ENCODE measurements at regions not wholly inside any gene's neighbourhood (a gene's known extent, or its start where the extent isn't known, plus 50 kb on each side); places are given as distances from the start of the nearest gene placed in this dataset.

- H3K9me3 ChIP-seq (ENCODE audit: control insufficient read depth in 2 of 2, low read length in 2 of 2) = no peaks in the 10 kb centered on the region
- no peaks in the 10 kb centered on the region for H3K27me3 Mint-ChIP-seq
- ATAC-seq (ENCODE audit: low read depth in 2 of 2) (no peak), DNase-seq (no peak)
- no peak overlapping the region for H3K27ac Mint-ChIP-seq
- H3K4me3 ChIP-seq (ENCODE audit: low read depth, low read length) = no peak overlapping the region
- H3K27ac ChIP-seq (ENCODE audit: insufficient read depth, low read length, poor library complexity, severe bottlenecking) = no peak overlapping the region
- H3K9me3 Mint-ChIP-seq = peaks cover 0 to 4% (median 0%) of the 10 kb centered on the region in 7 donors
- no peak overlapping the region for H3K4me3 Mint-ChIP-seq
- H3K36me3 Mint-ChIP-seq = no peaks in the 10 kb centered on the region
- H3K27me3 ChIP-seq (ENCODE audit: control insufficient read depth, insufficient read depth, low read length) = no peaks in the 10 kb centered on the region
- H3K4me1 ChIP-seq (ENCODE audit: control insufficient read depth, insufficient read depth, low read length, poor library complexity, severe bottlenecking) = no peaks in the 10 kb centered on the region
- H3K36me3 ChIP-seq (ENCODE audit: control insufficient read depth, insufficient read depth, low read length) = no peaks in the 10 kb centered on the region
- no peaks in the 10 kb centered on the region for H3K4me1 Mint-ChIP-seq
Observed at GRCh38 chr10:9999627-10000026, 1018.0 kb upstream of the CELF2 start.

DNA sequence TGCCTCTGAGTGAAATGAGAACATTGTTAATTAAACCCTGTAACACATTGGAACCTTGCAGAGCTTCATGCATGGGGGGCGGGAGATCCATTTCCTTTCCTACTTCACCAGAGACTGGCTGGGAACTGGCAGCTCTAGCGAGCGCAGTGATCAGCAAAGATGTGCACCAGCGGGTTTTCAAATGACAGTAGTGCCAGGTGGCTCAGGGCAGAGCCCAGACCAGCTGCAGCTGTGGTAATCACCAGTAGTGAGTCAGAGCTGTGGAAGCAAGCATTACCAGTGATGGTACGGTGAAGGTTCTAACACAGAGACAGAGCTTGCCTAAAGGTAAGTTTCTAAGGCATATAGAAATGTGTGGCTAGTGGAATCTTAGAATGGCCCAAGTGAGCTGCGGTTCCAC, 1009.7 kb upstream of the CELF2 start:
- Histone ChIP-seq H3K36me3 (ENCODE audit: control insufficient read depth, insufficient read depth, low read length) (no peaks in the 10 kb centered on the region), H3K27me3 (ENCODE audit: control insufficient read depth, insufficient read depth, low read length) (no peaks in the 10 kb centered on the region), H3K4me1 (ENCODE audit: control insufficient read depth, insufficient read depth, low read length, poor library complexity, severe bottlenecking) (no peaks in the 10 kb centered on the region), H3K9me3 (ENCODE audit: control insufficient read depth in 2 of 2, low read length in 2 of 2) (no peaks in the 10 kb centered on the region), H3K27ac (ENCODE audit: insufficient read depth, low read length, poor library complexity, severe bottlenecking) (no peak overlapping the region), H3K4me3 (ENCODE audit: low read depth, low read length) (no peak overlapping the region)
- H3K4me1 Mint-ChIP-seq = no peaks in the 10 kb centered on the region
- H3K9me3 Mint-ChIP-seq = peaks cover 0 to 2% (median 0%) of the 10 kb centered on the region in 7 donors
- DNase-seq (no peak), ATAC-seq (ENCODE audit: low read depth in 2 of 2) (no peak)
- no peaks in the 10 kb centered on the region for H3K27me3 Mint-ChIP-seq
- no peaks in the 10 kb centered on the region for H3K36me3 Mint-ChIP-seq
- no peak overlapping the region for H3K4me3 Mint-ChIP-seq
- no peak overlapping the region for H3K27ac Mint-ChIP-seq

DNA sequence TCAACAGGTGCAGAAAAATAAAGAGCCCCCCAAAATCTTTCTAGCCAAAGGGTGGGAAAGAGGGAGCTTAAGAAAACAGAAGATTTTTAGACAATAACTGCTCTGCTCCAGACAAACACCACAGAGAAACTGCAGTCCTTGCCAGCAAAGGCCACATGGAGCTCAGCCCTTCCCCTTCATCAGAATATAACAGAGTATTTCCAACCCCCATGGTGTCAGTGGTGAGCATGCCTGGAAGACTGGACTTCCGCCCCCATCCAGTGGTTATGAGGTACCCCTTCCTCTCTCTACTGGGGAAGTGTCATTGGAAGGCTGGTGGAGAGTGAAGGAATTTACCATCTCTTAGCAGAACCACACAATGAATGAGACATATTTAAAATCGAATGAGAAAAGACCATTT, 1007.3 kb upstream of the CELF2 start:
- DNase-seq = no peak
- H3K4me3 Mint-ChIP-seq = no peak overlapping the region
- H3K4me1 ChIP-seq (ENCODE audit: control insufficient read depth, insufficient read depth, low read length, poor library complexity, severe bottlenecking) = no peaks in the 10 kb centered on the region
- no peak overlapping the region for H3K27ac Mint-ChIP-seq
- H3K9me3 Mint-ChIP-seq = peaks cover 0 to 2% (median 0%) of the 10 kb centered on the region in 7 donors
- no peak overlapping the region for H3K4me3 ChIP-seq (ENCODE audit: low read depth, low read length)
- no peaks in the 10 kb centered on the region for H3K27me3 Mint-ChIP-seq
- H3K4me1 Mint-ChIP-seq = no peaks in the 10 kb centered on the region
- H3K9me3 ChIP-seq (ENCODE audit: control insufficient read depth in 2 of 2, low read length in 2 of 2) = no peaks in the 10 kb centered on the region
- no peak overlapping the region for H3K27ac ChIP-seq (ENCODE audit: insufficient read depth, low read length, poor library complexity, severe bottlenecking)
- no peaks in the 10 kb centered on the region for H3K36me3 ChIP-seq (ENCODE audit: control insufficient read depth, insufficient read depth, low read length)
- no peaks in the 10 kb centered on the region for H3K27me3 ChIP-seq (ENCODE audit: control insufficient read depth, insufficient read depth, low read length)
- no peaks in the 10 kb centered on the region for H3K36me3 Mint-ChIP-seq
- ATAC-seq (ENCODE audit: low read depth in 2 of 2) = no peak

DNA sequence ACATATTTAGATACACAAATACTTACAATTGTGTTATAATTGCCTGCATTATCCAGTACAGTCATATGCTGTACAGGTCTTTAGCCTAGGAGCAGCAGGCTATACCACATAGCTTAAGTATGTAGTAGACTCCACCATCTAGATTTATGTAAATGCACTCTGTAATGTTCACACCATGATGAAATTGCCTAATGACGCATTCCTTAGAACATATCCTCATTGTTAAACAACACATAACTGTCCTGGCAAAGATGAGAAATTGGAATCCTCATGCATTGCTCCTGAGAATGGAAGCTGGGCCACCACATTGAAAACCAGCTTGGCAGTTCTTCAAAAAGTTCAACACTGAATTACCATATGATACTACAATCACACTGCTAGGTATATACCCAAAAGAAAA, 1002.8 kb upstream of the CELF2 start:
- Mint-ChIP-seq H3K36me3 (no peaks in the 10 kb centered on the region), H3K4me1 (no peaks in the 10 kb centered on the region), H3K9me3 (peaks cover 0 to 4% (median 0%) of the 10 kb centered on the region in 7 donors), H3K27ac (no peak overlapping the region), H3K4me3 (no peak overlapping the region), H3K27me3 (no peaks in the 10 kb centered on the region)
- no peak overlapping the region for H3K27ac ChIP-seq (ENCODE audit: insufficient read depth, low read length, poor library complexity, severe bottlenecking)
- no peaks in the 10 kb centered on the region for H3K36me3 ChIP-seq (ENCODE audit: control insufficient read depth, insufficient read depth, low read length)
- no peak overlapping the region for H3K4me3 ChIP-seq (ENCODE audit: low read depth, low read length)
- no peaks in the 10 kb centered on the region for H3K4me1 ChIP-seq (ENCODE audit: control insufficient read depth, insufficient read depth, low read length, poor library complexity, severe bottlenecking)
- no peak for ATAC-seq (ENCODE audit: low read depth in 2 of 2)
- no peak for DNase-seq
- no peaks in the 10 kb centered on the region for H3K9me3 ChIP-seq (ENCODE audit: control insufficient read depth in 2 of 2, low read length in 2 of 2)
- H3K27me3 ChIP-seq (ENCODE audit: control insufficient read depth, insufficient read depth, low read length) = no peaks in the 10 kb centered on the region

DNA sequence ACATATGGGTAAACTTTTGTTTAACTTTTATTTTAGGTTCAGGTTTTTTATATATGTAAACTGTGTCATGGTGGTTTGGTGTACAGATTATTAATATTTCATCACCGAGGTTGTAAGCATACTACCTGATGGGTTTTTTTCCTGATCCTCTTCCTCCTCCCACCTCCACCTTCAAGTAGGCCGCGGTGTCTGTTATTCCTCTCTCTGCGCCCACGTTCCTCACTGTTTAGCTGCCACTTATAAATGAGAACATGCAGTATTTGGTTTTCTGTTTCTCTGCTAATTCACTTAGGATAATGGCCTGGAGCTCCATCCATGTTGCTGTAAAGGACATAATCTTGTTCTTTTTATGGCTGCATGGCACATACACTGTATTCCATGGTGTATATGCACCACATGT, 1000.0 kb upstream of the CELF2 start:
- no peaks in the 10 kb centered on the region for H3K27me3 ChIP-seq (ENCODE audit: control insufficient read depth, insufficient read depth, low read length)
- Mint-ChIP-seq H3K4me1 (no peaks in the 10 kb centered on the region), H3K4me3 (no peak overlapping the region), H3K36me3 (no peaks in the 10 kb centered on the region), H3K27me3 (no peaks in the 10 kb centered on the region), H3K27ac (no peak overlapping the region), H3K9me3 (peaks cover 0 to 5% (median 0%) of the 10 kb centered on the region in 7 donors)
- H3K9me3 ChIP-seq (ENCODE audit: control insufficient read depth in 2 of 2, low read length in 2 of 2) = no peaks in the 10 kb centered on the region
- DNase-seq (no peak), ATAC-seq (ENCODE audit: low read depth in 2 of 2) (no peak)
- no peak overlapping the region for H3K4me3 ChIP-seq (ENCODE audit: low read depth, low read length)
- no peak overlapping the region for H3K27ac ChIP-seq (ENCODE audit: insufficient read depth, low read length, poor library complexity, severe bottlenecking)
- no peaks in the 10 kb centered on the region for H3K36me3 ChIP-seq (ENCODE audit: control insufficient read depth, insufficient read depth, low read length)
- H3K4me1 ChIP-seq (ENCODE audit: control insufficient read depth, insufficient read depth, low read length, poor library complexity, severe bottlenecking) = no peaks in the 10 kb centered on the region

DNA sequence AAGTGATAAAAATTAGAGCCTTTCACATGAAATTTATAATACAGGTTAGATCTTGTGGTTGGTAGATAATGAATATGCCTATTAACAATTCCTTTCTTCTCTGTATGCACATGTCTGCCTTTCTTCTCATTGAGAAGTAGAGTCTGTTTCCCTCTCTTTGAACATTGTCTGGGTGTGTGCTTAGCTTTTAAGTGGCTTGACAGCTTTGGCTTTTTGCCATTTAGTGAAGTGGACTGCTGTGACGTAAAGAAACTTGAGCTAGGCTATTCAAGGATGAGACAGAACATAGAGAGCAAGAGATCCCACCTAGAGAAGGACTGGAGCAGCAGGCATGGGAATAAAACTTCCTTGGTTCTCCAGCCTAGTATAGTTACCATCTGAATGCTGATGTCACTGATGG, 996.7 kb upstream of the CELF2 start:
- Mint-ChIP-seq H3K9me3 (peaks cover 0 to 9% (median 4%) of the 10 kb centered on the region in 7 donors), H3K4me1 (no peaks in the 10 kb centered on the region), H3K27ac (no peak overlapping the region), H3K4me3 (no peak overlapping the region), H3K27me3 (no peaks in the 10 kb centered on the region), H3K36me3 (no peaks in the 10 kb centered on the region)
- Histone ChIP-seq H3K36me3 (ENCODE audit: control insufficient read depth, insufficient read depth, low read length) (no peaks in the 10 kb centered on the region), H3K27me3 (ENCODE audit: control insufficient read depth, insufficient read depth, low read length) (no peaks in the 10 kb centered on the region), H3K9me3 (ENCODE audit: control insufficient read depth in 2 of 2, low read length in 2 of 2) (no peaks in the 10 kb centered on the region), H3K27ac (ENCODE audit: insufficient read depth, low read length, poor library complexity, severe bottlenecking) (no peak overlapping the region), H3K4me1 (ENCODE audit: control insufficient read depth, insufficient read depth, low read length, poor library complexity, severe bottlenecking) (no peaks in the 10 kb centered on the region), H3K4me3 (ENCODE audit: low read depth, low read length) (no peak overlapping the region)
- ATAC-seq (ENCODE audit: low read depth in 2 of 2) = no peak
- DNase-seq = no peak

DNA sequence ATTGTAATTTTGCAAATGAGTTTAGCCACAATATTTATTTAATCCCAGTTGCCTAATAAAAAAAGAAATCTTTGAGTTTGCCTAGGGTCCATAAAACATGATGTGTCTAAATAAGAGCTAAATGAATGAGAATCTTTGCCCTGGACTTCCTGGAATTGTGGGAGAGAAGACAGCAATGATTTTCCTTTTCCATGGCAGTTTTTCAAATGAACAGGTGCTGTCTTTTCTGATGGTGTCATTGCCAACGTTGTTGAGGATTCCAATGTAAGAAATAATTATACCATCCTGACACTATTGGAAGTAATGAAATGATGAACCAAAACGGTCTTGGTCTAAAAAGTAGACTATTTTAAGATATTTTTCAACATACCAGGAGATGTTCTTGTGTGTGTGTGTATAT, 984.7 kb upstream of the CELF2 start:
- Histone ChIP-seq H3K36me3 (ENCODE audit: control insufficient read depth, insufficient read depth, low read length) (no peaks in the 10 kb centered on the region), H3K4me3 (ENCODE audit: low read depth, low read length) (no peak overlapping the region), H3K27me3 (ENCODE audit: control insufficient read depth, insufficient read depth, low read length) (no peaks in the 10 kb centered on the region), H3K4me1 (ENCODE audit: control insufficient read depth, insufficient read depth, low read length, poor library complexity, severe bottlenecking) (no peaks in the 10 kb centered on the region), H3K9me3 (ENCODE audit: control insufficient read depth in 2 of 2, low read length in 2 of 2) (no peaks in the 10 kb centered on the region), H3K27ac (ENCODE audit: insufficient read depth, low read length, poor library complexity, severe bottlenecking) (no peak overlapping the region)
- DNase-seq = no peak
- ATAC-seq (ENCODE audit: low read depth in 2 of 2) = no peak
- Mint-ChIP-seq H3K4me1 (no peaks in the 10 kb centered on the region), H3K4me3 (no peak overlapping the region), H3K27me3 (peaks cover 4% of the 10 kb centered on the region), H3K36me3 (no peaks in the 10 kb centered on the region), H3K27ac (no peak overlapping the region), H3K9me3 (peaks cover 0 to 3% (median 0%) of the 10 kb centered on the region in 7 donors)

GRCh38 chr10:10038348-10038747, 979.3 kb upstream of the CELF2 start:
- peaks cover 0 to 2% (median 0%) of the 10 kb centered on the region in 7 donors for H3K9me3 Mint-ChIP-seq
- DNase-seq (no peak), ATAC-seq (ENCODE audit: low read depth in 2 of 2) (no peak)
- no peaks in the 10 kb centered on the region for H3K36me3 Mint-ChIP-seq
- H3K27ac Mint-ChIP-seq = no peak overlapping the region
- no peaks in the 10 kb centered on the region for H3K27me3 ChIP-seq (ENCODE audit: control insufficient read depth, insufficient read depth, low read length)
- no peak overlapping the region for H3K4me3 Mint-ChIP-seq
- H3K4me1 Mint-ChIP-seq = no peaks in the 10 kb centered on the region
- peaks cover 4% of the 10 kb centered on the region for H3K27me3 Mint-ChIP-seq
- H3K4me3 ChIP-seq (ENCODE audit: low read depth, low read length) = no peak overlapping the region
- no peak overlapping the region for H3K27ac ChIP-seq (ENCODE audit: insufficient read depth, low read length, poor library complexity, severe bottlenecking)
- no peaks in the 10 kb centered on the region for H3K9me3 ChIP-seq (ENCODE audit: control insufficient read depth in 2 of 2, low read length in 2 of 2)
- no peaks in the 10 kb centered on the region for H3K4me1 ChIP-seq (ENCODE audit: control insufficient read depth, insufficient read depth, low read length, poor library complexity, severe bottlenecking)
- H3K36me3 ChIP-seq (ENCODE audit: control insufficient read depth, insufficient read depth, low read length) = no peaks in the 10 kb centered on the region
